ENCODE measurements at regions not wholly inside any gene's neighbourhood (a gene's known extent, or its start where the extent isn't known, plus 50 kb on each side); places are given as distances from the start of the nearest gene placed in this dataset.

GRCh38 chr12:41719214-41719613, 425.5 kb downstream of the GXYLT1 start:
- DNase-seq, result no peak
- Mint-ChIP-seq H3K36me3 (no peaks in the 10 kb centered on the region), H3K27ac (no peak overlapping the region), H3K27me3 (no peaks in the 10 kb centered on the region), H3K4me1 (ENCODE audit: low read depth) (no peaks in the 10 kb centered on the region), H3K9me3 (no peaks in the 10 kb centered on the region), H3K4me3 (no peak overlapping the region)
- intact Hi-C loops (cut with micrococcal nuclease), result no loop called here
- POLR2A ChIA-PET, result no interaction called here
- CTCF ChIA-PET, result no interaction called here

- no peak for DNase-seq
- ChIA-PET POLR2A (no interaction called here), CTCF (no interaction called here)
- Mint-ChIP-seq H3K9me3 (no peaks in the 10 kb centered on the region), H3K4me1 (ENCODE audit: low read depth) (no peaks in the 10 kb centered on the region), H3K36me3 (no peaks in the 10 kb centered on the region), H3K27me3 (no peaks in the 10 kb centered on the region), H3K4me3 (no peak overlapping the region), H3K27ac (no peak overlapping the region)
- intact Hi-C loops (cut with micrococcal nuclease), result no loop called here
Observed at GRCh38 chr12:41715256-41715655, 429.4 kb downstream of the GXYLT1 start.

GRCh38 chr12:41709463-41710285, 435.0 kb downstream of the GXYLT1 start:
- Mint-ChIP-seq H3K4me1 (ENCODE audit: low read depth) (no peaks in the 10 kb centered on the region), H3K9me3 (no peaks in the 10 kb centered on the region), H3K36me3 (no peaks in the 10 kb centered on the region), H3K27ac (no peak overlapping the region), H3K27me3 (no peaks in the 10 kb centered on the region), H3K4me3 (no peak overlapping the region)
- no peak for DNase-seq
- POLR2A ChIA-PET, result no interaction called here
- CTCF ChIA-PET, result no interaction called here
- intact Hi-C loops (cut with micrococcal nuclease), result no loop called here

GRCh38 chr12:41709012-41709411, 435.7 kb downstream of the GXYLT1 start:
- no peaks in the 10 kb centered on the region for H3K9me3 Mint-ChIP-seq
- CTCF ChIA-PET, result no interaction called here
- intact Hi-C loops (cut with micrococcal nuclease), result no loop called here

GRCh38 chr12:41706376-41706775, 438.3 kb downstream of the GXYLT1 start:
- intact Hi-C loops (cut with micrococcal nuclease), result no loop called here
- H3K4me3 Mint-ChIP-seq, result no peak overlapping the region
- CTCF ChIA-PET, result no interaction called here

More at GRCh38 chr12:41709012-41709411, 435.7 kb downstream of the GXYLT1 start:
- POLR2A ChIA-PET, result no interaction called here
- Mint-ChIP-seq H3K36me3 (no peaks in the 10 kb centered on the region), H3K27me3 (no peaks in the 10 kb centered on the region), H3K27ac (no peak overlapping the region), H3K4me1 (ENCODE audit: low read depth) (no peaks in the 10 kb centered on the region), H3K4me3 (no peak overlapping the region)
- no peak for DNase-seq

GRCh38 chr12:41701943-41702601, 442.6 kb downstream of the GXYLT1 start:
- Mint-ChIP-seq H3K4me3 (no peak overlapping the region), H3K9me3 (no peaks in the 10 kb centered on the region), H3K36me3 (no peaks in the 10 kb centered on the region), H3K4me1 (ENCODE audit: low read depth) (no peaks in the 10 kb centered on the region), H3K27ac (no peak overlapping the region), H3K27me3 (no peaks in the 10 kb centered on the region)
- intact Hi-C loops (cut with micrococcal nuclease), result no loop called here
- ChIA-PET CTCF (interaction anchor here (0.6 kb wide), 2 partner anchors 18 to 630 kb away, joined by 3 read pairs; no protein-coding TSS in a partner anchor), POLR2A (no interaction called here)
- DNase-seq, result no peak

More at GRCh38 chr12:41706376-41706775, 438.3 kb downstream of the GXYLT1 start:
- Mint-ChIP-seq H3K4me1 (ENCODE audit: low read depth) (no peaks in the 10 kb centered on the region), H3K9me3 (no peaks in the 10 kb centered on the region), H3K36me3 (no peaks in the 10 kb centered on the region), H3K27me3 (no peaks in the 10 kb centered on the region), H3K27ac (no peak overlapping the region)
- no peak for DNase-seq
- POLR2A ChIA-PET, result no interaction called here

- intact Hi-C loops (cut with micrococcal nuclease), result no loop called here
- Mint-ChIP-seq H3K36me3 (no peaks in the 10 kb centered on the region), H3K27ac (no peak overlapping the region), H3K9me3 (no peaks in the 10 kb centered on the region), H3K4me3 (no peak overlapping the region), H3K27me3 (no peaks in the 10 kb centered on the region), H3K4me1 (ENCODE audit: low read depth) (no peaks in the 10 kb centered on the region)
- POLR2A ChIA-PET, result no interaction called here
- CTCF ChIA-PET, result no interaction called here
- no peak for DNase-seq
Observed at GRCh38 chr12:41700940-41701339, 443.7 kb downstream of the GXYLT1 start.

- H3K4me1 Mint-ChIP-seq (ENCODE audit: low read depth), result no peaks in the 10 kb centered on the region
- no peaks in the 10 kb centered on the region for H3K36me3 Mint-ChIP-seq
- no peak for DNase-seq
- H3K27ac Mint-ChIP-seq, result no peak overlapping the region
- intact Hi-C loops (cut with micrococcal nuclease), result no loop called here
- no peaks in the 10 kb centered on the region for H3K9me3 Mint-ChIP-seq
- ChIA-PET POLR2A (no interaction called here), CTCF (no interaction called here)
- H3K27me3 Mint-ChIP-seq, result no peaks in the 10 kb centered on the region
- no peak overlapping the region for H3K4me3 Mint-ChIP-seq
Observed at GRCh38 chr12:41699658-41700057, 445.0 kb downstream of the GXYLT1 start.

- Mint-ChIP-seq H3K4me1 (ENCODE audit: low read depth) (no peaks in the 10 kb centered on the region), H3K27ac (no peak overlapping the region), H3K9me3 (no peaks in the 10 kb centered on the region), H3K27me3 (no peaks in the 10 kb centered on the region), H3K36me3 (no peaks in the 10 kb centered on the region), H3K4me3 (no peak overlapping the region)
- POLR2A ChIA-PET, result no interaction called here
- intact Hi-C loops (cut with micrococcal nuclease), result no loop called here
- CTCF ChIA-PET, result no interaction called here
- DNase-seq, result no peak
Observed at GRCh38 chr12:41697161-41697560, 447.5 kb downstream of the GXYLT1 start.

- H3K27ac Mint-ChIP-seq, result no peak overlapping the region
Observed at GRCh38 chr12:41684997-41685396, 459.7 kb downstream of the GXYLT1 start.

GRCh38 chr12:41683513-41684240, 461.0 kb downstream of the GXYLT1 start:
- Mint-ChIP-seq H3K9me3 (no peaks in the 10 kb centered on the region), H3K4me1 (ENCODE audit: low read depth) (no peaks in the 10 kb centered on the region), H3K4me3 (no peak overlapping the region), H3K27ac (no peak overlapping the region), H3K27me3 (no peaks in the 10 kb centered on the region), H3K36me3 (no peaks in the 10 kb centered on the region)
- ChIA-PET CTCF (interaction anchor here (0.7 to 1.3 kb wide), 5 partner anchors 18 to 689 kb away, joined by 3 to 5 read pairs (median 3); no protein-coding TSS in a partner anchor), POLR2A (no interaction called here)
- intact Hi-C loops (cut with micrococcal nuclease), result no loop called here
- DNase-seq, result no peak

More at GRCh38 chr12:41684997-41685396, 459.7 kb downstream of the GXYLT1 start:
- no peak for DNase-seq
- no peaks in the 10 kb centered on the region for H3K4me1 Mint-ChIP-seq (ENCODE audit: low read depth)
- no peaks in the 10 kb centered on the region for H3K27me3 Mint-ChIP-seq
- intact Hi-C loops (cut with micrococcal nuclease), result loop anchor here (5.0 kb wide), 1 partner anchor 337 kb away; no protein-coding TSS in a partner anchor
- CTCF ChIA-PET, result no interaction called here
- H3K9me3 Mint-ChIP-seq, result no peaks in the 10 kb centered on the region
- POLR2A ChIA-PET, result no interaction called here
- H3K4me3 Mint-ChIP-seq, result no peak overlapping the region
- no peaks in the 10 kb centered on the region for H3K36me3 Mint-ChIP-seq

- intact Hi-C loops (cut with micrococcal nuclease), result no loop called here
- no peaks in the 10 kb centered on the region for H3K36me3 Mint-ChIP-seq
- no peak overlapping the region for H3K4me3 Mint-ChIP-seq
- no peak overlapping the region for H3K27ac Mint-ChIP-seq
- POLR2A ChIA-PET, result no interaction called here
- no peaks in the 10 kb centered on the region for H3K4me1 Mint-ChIP-seq (ENCODE audit: low read depth)
- DNase-seq, result no peak
- CTCF ChIA-PET, result interaction anchor here (0.7 kb wide), 1 partner anchor 689 kb away, joined by 3 read pairs; no protein-coding TSS in a partner anchor
- H3K9me3 Mint-ChIP-seq, result no peaks in the 10 kb centered on the region
- no peaks in the 10 kb centered on the region for H3K27me3 Mint-ChIP-seq
Observed at GRCh38 chr12:41683023-41683422, 461.7 kb downstream of the GXYLT1 start.
